OCI-LY7 (cell line): ENCODE measurements at regions not wholly inside any gene's neighbourhood (a gene's known extent, or its start where the extent isn't known, plus 50 kb on each side); places are given as distances from the start of the nearest gene placed in this dataset.

Experiments used
- CTCF ChIP-seq: fragments of 200-600 bp; sonication (generic); conservative IDR thresholded peaks from 2 replicates; pipeline ENCODE4 v1.5.1; 2014; ENCODE audit warnings: mild to moderate bottlenecking, antibody characterized with exemption, low read length, moderate library complexity, mixed read lengths
- EZH2phosphoT487 ChIP-seq: fragments of 200-600 bp; sonication (generic); IDR thresholded peaks from 2 replicates; pipeline ENCODE4 v1.6.1; 2018; ENCODE audit warnings: low read depth, borderline replicate concordance, mild to moderate bottlenecking, mixed run types, antibody characterized with exemption, low read length, moderate library complexity, mixed read lengths

- no peak for TF ChIP-seq CTCF
- TF ChIP-seq EZH2phosphoT487: no peak
These were observed 829.4 kb downstream of the QKI start for GRCh38 chr6:164243949-164244348.
